SK-N-DZ (cell line): ENCODE measurements at regions not wholly inside any gene's neighbourhood (a gene's known extent, or its start where the extent isn't known, plus 50 kb on each side); places are given as distances from the start of the nearest gene placed in this dataset.

Experiments used
- DNase-seq: peaks from one replicate; pipeline ENCODE4 v3.0.0-alpha.2; 2015; ENCODE audit warnings: low spot score

- no peak for DNase-seq
Observed at GRCh38 chr10:10418387-10418786, 599.3 kb upstream of the CELF2 start.

GRCh38 chr10:10421071-10421470, 596.6 kb upstream of the CELF2 start:
- no peak for DNase-seq

GRCh38 chr10:10431422-10432066, 586.1 kb upstream of the CELF2 start:
- no peak for DNase-seq

- no peak for DNase-seq
Observed at GRCh38 chr10:10432296-10433035, 585.2 kb upstream of the CELF2 start.

DNA sequence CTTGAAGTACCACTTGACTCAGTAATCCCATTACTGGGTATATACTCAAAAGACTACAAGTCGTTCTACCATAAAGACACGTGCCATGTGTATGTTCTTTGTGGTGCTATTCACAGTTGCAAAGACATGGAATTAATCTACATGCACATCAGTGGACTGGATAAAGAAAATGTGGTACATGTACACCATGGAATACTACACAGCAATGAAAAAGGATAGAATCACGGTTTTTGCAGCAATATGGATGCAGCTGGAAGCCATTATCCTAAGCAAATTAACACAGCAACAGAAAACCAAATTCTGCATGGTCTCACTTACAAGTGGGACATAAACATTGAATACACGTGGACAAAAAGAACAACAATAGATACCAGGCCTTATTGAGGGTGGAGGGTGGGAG, 583.4 kb upstream of the CELF2 start:
- DNase-seq, result no peak

DNA sequence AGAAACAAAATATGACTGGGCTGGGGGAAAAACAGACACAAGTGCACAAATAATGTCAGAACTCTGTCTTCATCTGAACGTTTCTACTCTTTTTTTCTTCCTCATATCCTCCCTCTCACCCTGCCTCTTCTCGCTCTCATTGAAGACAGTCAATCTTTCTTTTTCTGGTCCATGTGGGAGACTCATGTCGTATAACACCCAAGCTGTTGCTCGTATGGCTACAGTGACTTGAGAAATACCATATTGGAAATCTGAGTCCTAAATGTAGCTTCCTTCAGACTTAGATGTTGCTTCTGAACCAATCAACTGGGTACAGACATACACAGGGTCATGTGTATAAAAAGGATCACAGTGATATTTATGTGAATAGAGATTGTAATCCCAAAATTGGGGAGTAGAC, 579.8 kb upstream of the CELF2 start:
- DNase-seq, result no peak

- no peak for DNase-seq
Observed at GRCh38 chr10:10438335-10439100, 579.2 kb upstream of the CELF2 start.

DNA sequence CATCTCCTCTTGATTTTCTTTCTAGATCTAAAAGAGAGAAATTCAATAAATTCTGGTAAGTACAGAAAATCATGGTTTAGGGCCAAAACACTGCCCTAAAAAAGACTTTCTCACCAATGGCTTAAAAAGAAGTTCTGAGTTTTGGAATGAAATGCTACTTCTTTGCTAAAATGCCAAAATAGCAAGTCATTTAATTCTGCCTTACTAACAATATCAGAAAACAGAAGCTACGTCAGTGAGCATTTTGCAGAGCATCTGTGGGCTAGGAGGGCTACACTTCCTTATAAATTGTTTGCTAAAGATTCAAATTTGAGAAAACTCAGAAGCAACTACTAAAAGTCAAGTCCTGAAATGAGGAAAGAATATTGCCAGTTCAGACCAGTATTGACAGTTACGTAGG, 560.8 kb upstream of the CELF2 start:
- DNase-seq, result no peak

DNA sequence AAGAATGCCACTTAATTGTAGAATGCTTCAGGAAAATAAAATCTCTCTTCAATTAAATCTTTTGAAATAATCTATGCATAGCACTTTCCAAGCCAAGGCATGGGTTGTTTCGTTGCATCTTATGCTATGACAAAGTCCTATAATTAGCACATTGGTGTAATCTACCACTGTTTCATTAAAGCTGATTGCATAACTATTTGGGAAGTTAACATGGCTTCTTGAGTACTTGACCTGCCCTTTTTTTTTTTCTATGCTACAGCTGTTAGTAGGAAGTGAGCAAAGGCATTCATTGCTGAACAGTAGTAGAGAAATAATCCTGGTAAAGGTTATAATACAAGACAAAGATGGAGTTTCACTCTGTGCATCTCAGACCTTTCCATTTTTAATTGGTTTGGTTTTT, 557.2 kb upstream of the CELF2 start:
- DNase-seq, result no peak

DNA sequence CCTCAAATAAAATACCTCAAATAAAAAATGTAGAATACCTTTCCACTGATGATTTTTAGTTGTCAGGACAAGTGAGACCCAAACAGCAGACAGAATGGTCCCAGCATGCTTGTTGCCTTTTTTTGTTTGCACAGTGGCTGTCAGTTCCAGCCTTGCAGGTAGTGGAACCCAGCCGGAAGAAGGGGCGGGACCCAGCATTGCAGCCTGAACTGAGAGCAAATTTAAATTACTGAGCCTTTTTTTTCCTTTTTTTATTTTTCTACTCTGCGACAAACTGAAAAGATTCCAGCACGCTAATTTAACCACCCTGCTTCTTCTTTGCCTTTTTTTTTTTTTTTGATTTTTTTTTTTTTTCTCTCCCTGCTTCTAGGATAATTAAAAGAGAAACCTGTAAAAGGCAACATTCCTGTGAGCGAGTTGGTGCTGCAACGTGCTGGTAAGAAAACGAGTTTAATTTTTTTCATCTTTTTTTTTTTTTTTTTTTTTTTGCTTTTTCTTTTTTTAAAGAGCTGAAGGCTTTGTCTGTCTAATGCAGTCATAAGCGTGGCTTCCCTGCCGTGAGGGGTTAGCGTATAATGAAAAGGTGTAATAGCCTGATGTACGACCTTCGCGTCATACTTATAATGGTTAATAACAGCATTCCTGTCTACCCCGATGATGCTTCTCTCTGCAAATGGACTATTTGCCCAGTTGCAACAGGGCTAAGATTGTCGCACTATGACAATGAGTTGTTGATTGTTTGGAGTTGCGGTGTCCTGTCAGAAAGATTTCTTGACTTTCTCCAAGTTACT, 555.3 kb upstream of the CELF2 start:
- no peak for DNase-seq

- no peak for DNase-seq
Observed at GRCh38 chr10:10471758-10472157, 545.9 kb upstream of the CELF2 start.

- DNase-seq, result no peak
Observed at GRCh38 chr10:10475812-10476211, 541.9 kb upstream of the CELF2 start.

GRCh38 chr10:10477844-10478243, 539.8 kb upstream of the CELF2 start:
- DNase-seq, result no peak

DNA sequence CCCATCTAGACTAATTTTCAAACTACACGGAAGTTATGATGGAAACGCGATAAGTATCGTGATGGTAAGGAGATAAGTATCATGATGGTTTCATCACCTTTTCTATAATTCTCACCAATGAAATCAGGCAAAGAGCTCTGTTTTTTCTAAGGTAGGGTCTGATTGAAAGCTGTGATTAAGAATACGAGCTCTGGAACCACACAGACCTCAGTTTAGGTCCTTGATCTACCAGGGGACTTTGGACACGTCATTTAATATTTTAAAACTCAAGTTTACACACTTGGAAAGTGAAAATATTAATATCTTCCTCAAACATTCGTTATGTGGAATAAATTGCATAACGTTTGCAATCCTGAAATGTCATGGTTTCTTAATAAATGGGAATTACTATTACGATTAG, 538.2 kb upstream of the CELF2 start:
- DNase-seq, result no peak

- no peak for DNase-seq
Observed at GRCh38 chr10:10482613-10483012, 535.1 kb upstream of the CELF2 start.

- DNase-seq, result no peak
Observed at GRCh38 chr10:10489076-10489475, 528.6 kb upstream of the CELF2 start.

DNA sequence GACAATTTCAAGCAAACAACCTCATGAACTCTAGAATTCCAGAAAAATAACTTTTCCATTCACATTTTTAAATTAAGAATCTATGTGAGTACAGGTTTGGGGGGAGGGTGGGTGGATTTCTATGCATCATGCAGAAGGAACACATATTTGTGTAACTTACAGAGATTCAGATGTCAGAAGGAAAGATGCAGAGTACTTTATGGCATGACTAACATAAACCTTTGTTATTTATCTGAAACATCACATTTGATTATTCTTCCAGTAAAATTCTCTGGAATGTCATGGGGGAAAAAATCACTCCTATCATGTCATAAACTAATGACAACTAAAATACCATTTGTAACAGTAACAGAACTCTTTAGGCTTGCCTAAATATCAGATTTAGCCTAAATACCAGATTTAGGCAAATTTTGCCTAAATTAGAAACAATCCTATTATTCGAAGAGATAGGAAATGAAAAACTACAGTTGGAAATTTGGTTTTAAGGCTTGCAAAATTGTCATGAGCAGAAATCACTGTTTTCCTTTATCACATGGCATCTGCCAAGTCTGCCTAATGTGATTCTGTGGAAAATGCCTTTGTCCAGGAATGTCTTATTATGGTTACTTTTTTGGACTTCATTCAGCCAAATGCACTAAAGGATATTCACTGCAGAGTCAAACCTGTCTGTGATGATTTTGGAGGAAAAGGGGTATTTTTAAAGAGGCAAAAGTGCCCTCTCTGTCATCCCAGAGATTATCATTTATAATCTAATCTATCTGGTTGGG, 527.7 kb upstream of the CELF2 start:
- DNase-seq, result no peak

- DNase-seq, result no peak
Observed at GRCh38 chr10:10490581-10490980, 527.1 kb upstream of the CELF2 start.

DNA sequence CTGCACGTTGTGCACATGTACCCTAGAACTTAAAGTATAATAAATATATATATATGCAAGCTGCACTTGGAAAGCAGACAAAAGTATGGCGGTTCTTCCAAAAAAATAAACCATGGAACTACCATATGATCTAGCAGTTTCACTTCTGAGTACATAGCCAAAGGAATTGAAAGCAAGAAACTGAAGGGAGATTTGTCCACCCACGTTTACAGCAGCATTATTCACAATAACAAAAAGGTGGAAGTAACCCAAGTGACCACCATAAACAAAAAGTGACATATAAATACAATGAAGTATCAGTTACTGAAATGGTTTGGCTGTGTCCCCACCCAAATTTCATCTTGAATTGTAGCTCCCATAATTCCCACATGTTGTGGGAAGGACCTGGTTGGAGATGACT, 525.3 kb upstream of the CELF2 start:
- DNase-seq, result no peak

DNA sequence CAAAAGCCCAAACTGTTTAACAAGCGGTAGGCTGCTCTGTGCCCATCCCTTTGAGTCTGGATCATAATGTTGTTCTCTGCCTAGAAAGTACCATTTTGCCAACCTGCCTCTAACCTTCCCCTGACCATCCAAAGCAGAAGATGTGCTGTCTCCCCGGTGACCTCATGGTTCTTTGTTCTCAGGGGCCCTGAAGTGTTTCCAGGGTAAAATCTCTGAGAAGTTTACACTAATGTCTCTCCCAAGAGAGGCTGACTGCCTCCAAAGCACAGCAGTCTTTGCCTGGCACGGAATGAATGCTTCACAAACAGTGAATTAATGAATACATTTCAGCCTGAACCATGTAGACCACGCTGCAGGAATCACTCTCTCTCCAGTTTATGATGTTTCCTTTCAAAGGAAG, 523.8 kb upstream of the CELF2 start:
- no peak for DNase-seq

GRCh38 chr10:10497245-10497644, 520.4 kb upstream of the CELF2 start:
- DNase-seq, result no peak
